Spleen (tissue), 11 donors: ENCODE measurements at regions not wholly inside any gene's neighbourhood (a gene's known extent, or its start where the extent isn't known, plus 50 kb on each side); places are given as distances from the start of the nearest gene placed in this dataset.
"Not testable (repeated sequence)": the region's sequence is repeated elsewhere in the genome, so short reads cannot be mapped to it uniquely, and the experiment has no call there.

Experiments
- DNase-seq: peaks from one replicate; pipeline ENCODE4 v3.0.0-alpha.2; 2020
- H3K27ac ChIP-seq, 8 donors: fragments of 200-600 bp; sonication (generic) in 7 of 8; 1 replicate in 4 of 8; 2 replicates in 4 of 8; pipeline versions ENCODE4 v1.5.0 to v1.8.0; 2016 to 2021; ENCODE audit warnings: inconsistent platforms in 4 of 8, mild to moderate bottlenecking in 4 of 8, moderate library complexity in 1 of 8
- H3K27me3 ChIP-seq, 7 donors: fragments of 200-600 bp; sonication (generic) in 6 of 7; replicated peaks in 1 of 7; 1 replicate in 4 of 7; 2 replicates in 3 of 7; pipeline versions ENCODE4 v1.5.0 to v1.8.0; 2016 to 2021; ENCODE audit warnings: inconsistent platforms in 3 of 7, mild to moderate bottlenecking in 1 of 7
- H3K36me3 ChIP-seq, 6 donors: fragments of 200-600 bp; sonication (generic) in 5 of 6; 1 replicate in 4 of 6; 2 replicates in 2 of 6; pipeline versions ENCODE4 v1.5.0 to v1.8.0; 2016 to 2021; ENCODE audit warnings: inconsistent platforms in 2 of 6
- H3K4me1 ChIP-seq, 6 donors: fragments of 200-600 bp; sonication (generic) in 5 of 6; 1 replicate in 3 of 6; 2 replicates in 3 of 6; pipeline versions ENCODE4 v1.5.0 to v1.8.0; 2016 to 2021; ENCODE audit warnings: inconsistent platforms in 3 of 6
- H3K4me3 ChIP-seq, 8 donors: fragments of 200-600 bp; sonication (generic) in 7 of 8; 1 replicate in 4 of 8; 2 replicates in 4 of 8; pipeline versions ENCODE4 v1.5.0 to v1.8.0; 2016 to 2021; ENCODE audit warnings: inconsistent platforms in 4 of 8, mild to moderate bottlenecking in 4 of 8, moderate library complexity in 2 of 8
- H3K9me3 ChIP-seq, 8 donors: fragments of 200-600 bp; sonication (generic) in 7 of 8; 1 replicate in 4 of 8; 2 replicates in 4 of 8; pipeline versions ENCODE4 v1.5.0 to v1.8.0; 2016 to 2021; ENCODE audit warnings: inconsistent platforms in 4 of 8
- POLR2A ChIP-seq, 3 donors: fragments of 450-650 bp; IDR thresholded peaks; one replicate each; pipeline ENCODE4 v1.5.1; 2017; ENCODE audit warnings: antibody characterized with exemption in 3 of 3, mild to moderate bottlenecking in 1 of 3
- POLR2AphosphoS5 ChIP-seq, 3 donors: sonication (generic); formaldehyde crosslinking; IDR thresholded peaks; one replicate each; pipeline ENCODE4 v1.5.1; 2017; ENCODE audit warnings: antibody characterized with exemption in 3 of 3
- WGBS, 5 donors: extraction: QIAGEN DNeasy Blood & Tissue Kit in 3 of 5; methylation state at CpG; one replicate each; pipeline versions ENCODE4 v1.1.5 to v1.1.7; 2013 to 2018; 5-methylcytosine and 5-hydroxymethylcytosine counted together
- intact Hi-C: fragments of 100-400 bp; cut with DNase I; formaldehyde crosslinking; loops from one replicate; pipeline ENCODE4 v1.15.0; 2023; ENCODE audit warnings: low total_unique reads
- TF ChIP-seq, protein P1 (sequence below), 11 experiments: fragments of 200-600 bp in 7 of 11; fragments of 450-650 bp in 4 of 11; sonication (generic) in 4 of 11; IDR thresholded peaks in 8 of 11; conservative IDR thresholded peaks in 3 of 11; 1 replicate in 7 of 11; 2 replicates in 4 of 11; pipeline versions ENCODE4 v1.4.0 to v1.8.0; 2016 to 2021; ENCODE audit warnings: antibody characterized with exemption in 11 of 11, inconsistent platforms in 4 of 11, mild to moderate bottlenecking in 1 of 11
- donor health status: healthy with polysubstance abuse.
- donor health status: DM: no; HTN: no; CAD: no; lungs with moderate emphysema.
- donor health status: DM: no; HTN: no; CAD: no.
- donor health status: Bipolar disorder and iron deficiency.
- donor health status: healthy.
- donor health status: DM: no; HTN: no; CAD: no.
- donor health status: DM: yes; HTN: yes; CAD: no.

DNA sequence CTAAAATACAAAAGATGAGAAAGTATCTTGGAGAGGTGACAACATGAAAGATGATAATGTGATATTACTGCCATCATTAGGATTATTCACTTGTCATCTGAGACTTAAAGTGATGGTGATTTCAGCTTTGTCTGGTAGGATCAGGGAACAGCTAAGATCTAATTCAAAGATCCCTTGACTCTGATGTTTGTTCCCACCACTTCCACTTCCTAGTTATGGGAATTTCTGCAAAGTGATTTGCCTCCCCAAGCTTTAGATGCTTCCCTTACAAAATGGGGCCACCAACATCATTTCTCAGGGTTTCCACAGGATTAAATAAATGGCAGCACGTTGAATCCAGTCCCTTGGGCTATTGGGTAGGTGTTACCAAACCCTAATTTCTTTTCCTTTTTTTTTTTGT, 550.8 kb upstream of the CDH5 start:
- H3K27ac ChIP-seq, result no peak overlapping the region
- WGBS, 5 donors, result 59 to 77% (median 64%) methylated on average over 1 of the region's 1 CpG

DNA sequence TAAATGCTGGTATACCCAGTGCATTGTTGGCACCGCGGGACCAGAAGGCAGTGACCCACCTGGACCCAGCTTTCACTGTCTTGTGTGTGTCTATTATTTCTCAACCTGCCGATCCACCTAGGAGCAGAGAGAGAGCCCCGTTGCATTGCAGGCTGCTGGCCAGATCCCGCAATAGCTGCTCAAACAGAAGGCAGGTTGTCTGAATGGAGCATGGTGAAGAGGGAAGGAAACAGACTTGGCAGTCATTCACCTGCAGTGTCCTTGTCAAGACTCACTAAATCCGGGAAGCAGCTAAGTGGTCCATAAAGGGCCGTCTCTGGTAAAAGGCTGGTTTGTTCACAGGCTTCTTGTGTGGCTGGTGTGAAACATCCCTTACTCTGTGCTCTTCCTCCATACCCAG, 552.6 kb upstream of the CDH5 start:
- intact Hi-C loops, H3K27me3 ChIP-seq, H3K27ac ChIP-seq, H3K9me3 ChIP-seq, H3K4me3 ChIP-seq, DNase-seq, H3K4me1 ChIP-seq, H3K36me3 ChIP-seq: not testable (repeated sequence)
- WGBS, 5 donors, result 63 to 79% (median 72%) methylated on average over 7 of the region's 7 CpGs

More for the DNA sequence above, 550.8 kb upstream of the CDH5 start:
- intact Hi-C loops, result no loop called here
- Histone ChIP-seq H3K36me3 (no peaks in the 10 kb centered on the region), H3K27me3 (no peaks in the 10 kb centered on the region), H3K4me1 (no peaks in the 10 kb centered on the region), H3K4me3 (no peak overlapping the region), H3K9me3 (no peaks in the 10 kb centered on the region)
- DNase-seq, result no peak
- TF ChIP-seq POLR2AphosphoS5 (IDR thresholded peaks at IDR 0.05) (no peak), POLR2A (IDR thresholded peaks at IDR 0.05) (no peak)
- TF ChIP-seq, protein P1, sequence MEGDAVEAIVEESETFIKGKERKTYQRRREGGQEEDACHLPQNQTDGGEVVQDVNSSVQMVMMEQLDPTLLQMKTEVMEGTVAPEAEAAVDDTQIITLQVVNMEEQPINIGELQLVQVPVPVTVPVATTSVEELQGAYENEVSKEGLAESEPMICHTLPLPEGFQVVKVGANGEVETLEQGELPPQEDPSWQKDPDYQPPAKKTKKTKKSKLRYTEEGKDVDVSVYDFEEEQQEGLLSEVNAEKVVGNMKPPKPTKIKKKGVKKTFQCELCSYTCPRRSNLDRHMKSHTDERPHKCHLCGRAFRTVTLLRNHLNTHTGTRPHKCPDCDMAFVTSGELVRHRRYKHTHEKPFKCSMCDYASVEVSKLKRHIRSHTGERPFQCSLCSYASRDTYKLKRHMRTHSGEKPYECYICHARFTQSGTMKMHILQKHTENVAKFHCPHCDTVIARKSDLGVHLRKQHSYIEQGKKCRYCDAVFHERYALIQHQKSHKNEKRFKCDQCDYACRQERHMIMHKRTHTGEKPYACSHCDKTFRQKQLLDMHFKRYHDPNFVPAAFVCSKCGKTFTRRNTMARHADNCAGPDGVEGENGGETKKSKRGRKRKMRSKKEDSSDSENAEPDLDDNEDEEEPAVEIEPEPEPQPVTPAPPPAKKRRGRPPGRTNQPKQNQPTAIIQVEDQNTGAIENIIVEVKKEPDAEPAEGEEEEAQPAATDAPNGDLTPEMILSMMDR (IDR thresholded peaks at IDR 0.05 in 8 of 11, conservative IDR thresholded peaks at IDR 0.05 in 3 of 11), result no peak

DNA sequence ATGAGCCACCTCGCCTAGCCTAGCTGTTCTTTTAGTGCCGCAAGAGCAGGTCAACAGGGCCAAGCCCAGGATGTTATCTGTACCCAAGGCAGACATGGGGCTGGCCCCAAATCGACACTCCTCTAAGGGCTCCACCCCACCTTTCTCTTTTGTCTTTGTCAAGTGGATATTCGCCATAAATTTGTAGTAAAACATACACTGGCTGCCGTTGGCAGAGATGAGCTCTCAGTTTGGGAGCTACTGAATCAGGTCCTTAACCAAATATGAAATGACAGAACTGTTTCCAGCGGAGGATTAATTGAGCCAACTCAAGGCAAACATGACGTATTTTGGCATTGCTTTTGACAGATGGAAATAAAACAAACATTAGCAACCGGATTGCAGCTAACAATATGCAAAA, 556.9 kb upstream of the CDH5 start:
- no peak for DNase-seq
- 76 to 85% (median 83%) methylated on average over 8 of the region's 8 CpGs for WGBS, 5 donors
- no peaks in the 10 kb centered on the region for H3K4me1 ChIP-seq
- TF ChIP-seq POLR2A (IDR thresholded peaks at IDR 0.05) (no peak), POLR2AphosphoS5 (IDR thresholded peaks at IDR 0.05) (no peak)
- TF ChIP-seq, protein P1 (IDR thresholded peaks at IDR 0.05 in 8 of 11, conservative IDR thresholded peaks at IDR 0.05 in 3 of 11), result no peak
- H3K27me3 ChIP-seq, result no peaks in the 10 kb centered on the region
- no peak overlapping the region for H3K4me3 ChIP-seq
- no peak overlapping the region for H3K27ac ChIP-seq
- no peaks in the 10 kb centered on the region for H3K9me3 ChIP-seq
- no peaks in the 10 kb centered on the region for H3K36me3 ChIP-seq
- intact Hi-C loops, result no loop called here

DNA sequence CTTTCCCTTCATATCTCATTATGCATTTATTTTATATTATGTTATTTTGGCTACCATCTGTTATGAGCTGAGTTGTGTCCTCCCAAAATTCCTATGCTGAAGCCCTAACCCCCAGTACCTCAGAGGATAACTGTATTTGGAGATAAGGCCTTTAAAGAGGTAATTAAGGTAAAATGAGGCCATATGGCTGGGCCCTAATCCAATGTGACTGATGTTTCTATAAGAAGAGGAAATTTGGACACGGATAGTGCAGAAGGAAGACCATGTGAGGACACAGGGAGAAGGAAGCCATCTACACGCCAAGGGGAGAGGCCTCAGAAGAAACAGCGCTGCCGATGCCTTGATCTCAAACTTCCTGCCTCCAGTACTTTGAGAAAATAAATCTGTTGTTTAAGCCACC, 557.7 kb upstream of the CDH5 start:
- H3K27me3 ChIP-seq, result no peaks in the 10 kb centered on the region

DNA sequence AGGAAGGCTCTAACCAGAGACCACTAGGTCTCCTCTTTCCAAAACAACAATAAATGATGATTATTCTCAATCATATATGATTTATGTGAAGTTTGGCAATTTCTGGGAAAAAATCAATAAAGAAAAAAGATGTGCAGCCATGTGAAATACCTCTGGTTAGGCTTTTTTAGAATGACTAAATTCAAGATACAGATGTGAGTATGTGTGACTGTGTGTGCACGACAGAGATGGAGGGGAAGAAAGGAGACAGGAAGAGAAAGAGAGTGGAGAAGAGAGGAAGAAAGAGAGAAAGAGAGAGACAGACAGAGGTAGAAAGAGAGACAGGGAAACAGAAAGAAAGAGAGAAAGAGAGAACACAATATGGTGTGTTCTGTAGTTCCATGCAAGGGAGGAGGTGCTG, 558.6 kb upstream of the CDH5 start:
- no peak overlapping the region for H3K4me3 ChIP-seq
- WGBS, 5 donors, result 54 to 82% (median 70%) methylated on average over 1 of the region's 1 CpG
- no peak for DNase-seq
- no peaks in the 10 kb centered on the region for H3K36me3 ChIP-seq
- no peaks in the 10 kb centered on the region for H3K9me3 ChIP-seq
- intact Hi-C loops, result no loop called here
- no peaks in the 10 kb centered on the region for H3K4me1 ChIP-seq
- TF ChIP-seq, protein P1 (IDR thresholded peaks at IDR 0.05 in 8 of 11, conservative IDR thresholded peaks at IDR 0.05 in 3 of 11), result no peak
- TF ChIP-seq POLR2A (IDR thresholded peaks at IDR 0.05) (no peak), POLR2AphosphoS5 (IDR thresholded peaks at IDR 0.05) (no peak)
- H3K27ac ChIP-seq, result no peak overlapping the region
- no peaks in the 10 kb centered on the region for H3K27me3 ChIP-seq

More for the DNA sequence above, 557.7 kb upstream of the CDH5 start:
- intact Hi-C loops, result no loop called here
- DNase-seq, result no peak
- no peak for TF ChIP-seq POLR2A (IDR thresholded peaks at IDR 0.05)
- Histone ChIP-seq H3K9me3 (no peaks in the 10 kb centered on the region), H3K27ac (no peak overlapping the region), H3K4me3 (no peak overlapping the region), H3K36me3 (no peaks in the 10 kb centered on the region), H3K4me1 (no peaks in the 10 kb centered on the region)
- 80 to 89% (median 85%) methylated on average over 4 of the region's 4 CpGs for WGBS, 5 donors

DNA sequence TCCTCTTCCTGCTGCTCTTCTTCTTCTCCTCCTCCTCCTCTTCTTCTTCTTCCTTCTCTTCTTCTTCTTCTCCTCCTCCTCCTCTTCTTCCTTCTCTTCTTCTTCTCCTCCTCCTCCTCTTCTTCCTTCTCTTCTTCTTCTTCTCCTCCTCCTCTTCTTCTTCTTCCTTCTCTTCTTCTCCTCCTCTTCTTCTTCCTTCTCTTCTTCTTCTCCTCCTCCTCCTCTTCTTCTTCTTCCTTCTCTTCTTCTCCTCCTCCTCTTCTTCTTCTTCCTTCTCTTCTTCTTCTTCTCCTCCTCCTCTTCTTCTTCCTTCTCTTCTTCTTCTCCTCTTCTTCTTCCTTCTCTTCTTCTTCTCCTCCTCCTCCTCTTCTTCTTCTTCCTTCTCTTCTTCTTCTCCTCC, 560.8 kb upstream of the CDH5 start:
- H3K36me3 ChIP-seq, H3K4me3 ChIP-seq, H3K27ac ChIP-seq, H3K4me1 ChIP-seq, H3K9me3 ChIP-seq, H3K27me3 ChIP-seq, DNase-seq, intact Hi-C loops: not testable (repeated sequence)
